HG03103 (cell line): ENCODE measurements at regions not wholly inside any gene's neighbourhood (a gene's known extent, or its start where the extent isn't known, plus 50 kb on each side); places are given as distances from the start of the nearest gene placed in this dataset.
"Not testable (repeated sequence)": the region's sequence is repeated elsewhere in the genome, so short reads cannot be mapped to it uniquely, and the experiment has no call there.

Experiments used
- ATAC-seq: cut with Tn5 transposase; IDR thresholded peaks from one replicate; pipeline ENCODE4 v1.9.1; 2021; ENCODE audit warnings: low read depth; ENCODE audit not compliant: unreplicated experiment

DNA sequence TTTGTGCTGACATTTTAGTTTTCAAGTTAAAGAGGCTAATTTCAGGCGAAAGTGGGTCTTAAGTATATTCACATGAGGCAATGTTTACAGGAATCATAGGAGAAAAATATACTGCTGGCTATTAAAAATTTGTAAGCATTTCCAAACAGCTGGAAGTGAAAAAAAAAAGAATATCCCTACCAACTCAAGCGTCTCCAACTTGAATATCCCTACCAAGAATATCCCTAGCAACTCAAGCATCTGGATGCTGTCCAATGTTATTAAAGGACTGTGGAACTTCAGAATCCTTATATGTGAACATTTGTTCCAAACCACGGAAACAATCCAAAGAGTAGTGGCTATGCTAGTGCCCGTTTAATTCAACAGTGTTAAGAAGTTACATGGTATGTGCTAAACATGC, 1303.0 kb downstream of the GATA3 start:
- ATAC-seq = no peak

DNA sequence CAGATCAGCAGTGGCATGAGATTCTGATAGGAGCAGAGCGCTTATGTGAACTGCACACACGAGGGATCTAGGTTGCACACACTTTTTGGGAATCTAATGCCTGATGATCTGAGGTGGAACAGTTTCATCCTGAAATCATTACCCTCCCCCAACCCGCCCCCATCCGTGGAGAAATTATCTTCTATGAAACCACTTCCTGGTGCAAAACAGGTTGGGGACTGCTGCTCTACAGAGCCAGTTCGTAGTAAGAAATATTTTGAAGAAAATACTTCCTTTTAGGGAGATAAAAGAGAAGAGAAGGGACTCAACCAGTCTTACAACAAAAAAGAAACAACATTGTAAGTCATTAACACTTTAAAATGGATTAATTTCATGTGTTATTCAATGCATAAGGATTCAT, 1308.2 kb downstream of the GATA3 start:
- ATAC-seq = no peak

DNA sequence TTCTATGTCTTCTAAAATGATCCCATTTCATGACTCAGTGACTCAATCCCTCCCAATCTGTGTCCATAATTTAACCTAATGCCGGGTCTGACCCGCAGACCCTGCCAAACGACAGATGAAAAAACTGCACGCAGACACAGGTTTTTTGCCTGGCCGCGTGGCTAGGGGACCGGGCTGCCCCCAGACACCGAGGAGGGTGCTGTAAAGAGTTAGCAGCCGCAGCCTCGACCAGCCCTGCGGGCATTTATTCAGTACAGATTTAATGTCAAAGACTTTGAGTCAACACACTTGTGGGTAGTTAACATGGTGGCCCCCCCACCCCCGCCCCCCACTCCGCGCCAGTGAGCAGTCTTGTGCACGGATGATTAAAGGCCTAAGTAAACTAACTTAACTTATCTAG, 1324.7 kb downstream of the GATA3 start:
- no peak for ATAC-seq

DNA sequence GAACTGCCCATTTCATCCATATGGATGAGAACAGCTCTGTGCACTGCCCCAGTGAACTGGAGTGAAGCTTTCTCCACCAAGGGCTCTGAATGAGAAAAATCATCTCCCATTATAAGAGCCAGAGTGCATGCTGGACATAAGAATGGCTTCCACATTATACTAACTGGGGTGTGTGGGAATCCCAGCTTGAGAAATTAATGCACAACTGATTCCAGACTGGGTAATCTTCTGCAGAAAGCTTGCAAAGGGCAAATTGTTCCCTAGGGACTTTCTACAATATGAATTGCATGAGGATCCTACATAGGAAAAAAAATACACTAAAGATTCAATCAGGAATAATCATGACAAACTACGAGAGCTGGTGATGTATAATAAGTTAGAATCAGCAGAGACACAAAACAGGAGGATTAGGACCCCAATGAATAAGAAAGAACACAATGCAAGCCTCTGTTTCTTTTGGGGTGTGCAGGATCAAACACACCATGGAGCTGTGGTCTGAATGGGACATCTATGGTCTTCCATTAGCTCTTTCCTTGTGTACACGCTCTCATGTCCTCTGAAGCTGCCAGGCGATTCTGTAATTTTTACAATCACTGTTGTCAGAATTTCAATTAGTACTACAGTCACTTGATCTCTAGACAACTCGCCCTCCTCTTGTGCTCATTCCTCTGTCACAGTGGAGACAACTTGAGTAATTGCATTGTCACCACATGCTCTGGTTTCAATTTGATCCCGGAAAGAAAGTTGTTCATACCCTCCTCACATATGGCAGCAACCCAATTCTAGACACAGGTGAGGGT, 1327.4 kb downstream of the GATA3 start:
- no peak for ATAC-seq

DNA sequence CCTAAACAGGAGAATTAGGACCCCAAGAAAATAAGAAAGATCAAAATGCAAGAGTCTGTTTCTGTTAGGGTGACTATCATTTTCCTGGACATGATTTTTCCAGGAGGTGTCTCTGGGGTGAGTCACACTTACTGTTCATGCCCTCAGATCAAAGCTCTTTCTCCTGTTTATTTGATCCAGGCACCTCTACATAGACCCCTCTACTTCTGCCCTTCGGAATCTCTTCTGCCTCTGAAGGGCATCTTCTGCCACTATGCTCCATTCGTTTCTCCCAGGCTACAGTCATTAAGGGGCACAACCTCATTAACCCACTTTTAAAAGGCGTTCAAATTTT, 1328.0 kb downstream of the GATA3 start:
- ATAC-seq = no peak

DNA sequence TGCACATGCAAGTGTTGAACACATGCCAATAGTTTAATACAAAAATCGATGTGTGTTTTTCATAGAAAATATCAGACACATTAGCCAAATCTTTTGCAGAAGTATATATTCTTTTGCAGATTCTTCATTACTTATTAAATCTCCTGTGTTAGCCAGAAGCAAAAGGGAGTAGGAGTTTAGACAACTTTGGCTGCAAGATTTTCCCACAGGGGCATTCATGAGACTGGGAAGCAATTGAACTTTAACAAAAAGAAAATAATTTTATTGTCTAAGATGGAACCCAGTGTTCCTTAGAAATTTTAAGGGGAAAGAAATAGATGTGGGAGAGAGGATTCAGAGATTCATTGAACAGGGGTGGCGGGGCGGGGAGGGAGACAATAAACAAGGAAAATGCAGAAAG, 1336.0 kb downstream of the GATA3 start:
- no peak for ATAC-seq

DNA sequence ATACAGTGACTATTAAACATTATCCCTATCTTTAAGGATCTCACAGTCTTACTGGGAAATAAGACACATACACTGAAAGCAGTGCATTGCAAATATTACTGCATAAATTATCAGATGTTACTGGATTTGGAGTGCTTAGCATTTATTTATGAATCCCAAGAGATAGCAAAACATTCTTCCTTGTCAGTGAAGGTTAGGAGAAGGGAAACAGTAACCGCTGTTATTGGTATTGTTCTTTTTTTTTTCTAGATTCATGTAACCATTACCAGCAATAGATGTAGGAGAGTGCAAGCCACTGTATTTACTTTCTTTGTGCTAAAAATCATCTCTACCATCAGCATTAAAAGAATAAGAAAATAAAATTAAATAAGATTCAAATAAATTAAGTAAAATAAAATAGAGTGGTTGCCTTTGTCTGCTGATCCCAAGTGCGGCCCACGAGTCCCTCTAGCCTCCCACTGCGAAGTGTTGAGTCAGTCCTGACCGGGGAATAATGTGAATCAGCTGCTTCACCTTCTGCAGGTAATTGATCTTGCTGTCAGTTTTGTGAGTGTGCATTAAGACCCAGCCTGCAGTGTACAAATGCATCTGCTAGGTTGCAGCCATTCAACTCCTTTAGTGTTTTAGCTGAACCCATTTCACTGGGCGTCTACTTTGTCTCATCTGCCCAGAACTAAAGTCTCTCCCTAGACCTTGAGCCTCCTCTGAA, 1344.9 kb downstream of the GATA3 start:
- no peak for ATAC-seq

DNA sequence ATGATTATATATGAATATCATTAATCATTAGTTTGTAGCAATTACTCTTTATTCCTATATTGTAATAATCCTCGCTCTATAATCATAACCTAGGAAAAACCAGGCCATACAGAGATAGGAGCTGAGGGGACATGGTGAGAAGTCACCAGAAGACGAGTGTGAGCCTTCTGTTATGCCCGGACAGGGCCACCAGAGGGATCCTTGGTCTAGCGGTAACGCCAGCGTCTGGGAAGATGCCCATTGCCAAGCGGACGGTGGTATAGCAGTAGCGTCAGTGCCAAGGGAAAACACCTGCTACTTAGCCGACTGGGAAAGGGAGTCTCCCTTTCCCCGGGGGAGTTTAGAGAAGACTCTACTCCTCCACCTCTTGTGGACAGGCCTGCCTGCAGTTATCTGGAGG, 1347.6 kb downstream of the GATA3 start:
- ATAC-seq = not testable (repeated sequence)

DNA sequence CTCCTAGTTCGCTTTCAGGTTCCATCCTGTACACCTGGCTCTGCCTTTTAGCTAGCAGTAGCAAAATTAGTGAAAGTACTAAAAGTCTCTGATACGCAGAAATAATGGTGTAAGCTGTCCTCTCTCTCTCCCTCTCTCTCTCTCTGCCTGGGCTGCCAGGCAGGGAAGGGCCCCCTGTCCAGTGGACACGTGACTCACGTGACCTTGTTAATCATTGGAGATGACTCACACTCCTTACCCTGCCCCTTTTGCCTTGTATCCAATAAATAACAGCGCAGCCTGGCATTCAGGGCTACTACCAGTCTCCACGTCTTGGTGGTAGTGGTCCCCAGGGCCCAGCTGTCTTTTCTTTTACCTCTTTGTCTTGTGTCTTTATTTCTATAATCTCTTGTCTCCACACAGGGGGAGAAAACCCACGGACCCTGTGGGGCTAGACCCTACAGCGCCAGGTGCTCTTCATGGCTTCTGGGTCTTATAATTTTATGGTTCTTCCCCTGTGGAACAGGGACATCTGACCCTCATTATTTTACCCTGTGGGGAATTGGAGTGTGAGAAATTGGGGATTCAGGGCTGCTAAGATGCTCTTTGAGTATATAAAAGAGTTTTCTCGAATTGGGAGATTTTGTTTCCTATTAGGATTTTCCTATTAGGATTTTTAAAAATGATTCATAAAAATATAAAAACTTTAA, 1348.2 kb downstream of the GATA3 start:
- ATAC-seq = not testable (repeated sequence)

DNA sequence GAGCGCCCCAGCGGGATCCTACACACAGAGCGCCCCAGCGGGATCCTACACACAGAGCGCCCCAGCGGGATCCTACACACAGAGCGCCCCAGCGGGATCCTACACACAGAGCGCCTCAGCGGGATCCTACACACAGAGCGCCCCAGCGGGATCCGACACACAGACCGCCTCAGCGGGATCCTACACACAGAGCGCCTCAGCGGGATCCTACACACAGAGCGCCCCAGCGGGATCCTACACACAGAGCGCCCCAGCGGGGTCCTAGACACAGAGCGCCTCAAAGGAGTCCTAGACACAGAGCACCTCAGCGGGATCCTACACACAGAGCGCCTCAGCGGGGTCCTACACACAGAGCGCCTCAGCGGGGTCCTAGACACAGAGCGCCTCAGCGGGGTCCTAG, 1352.7 kb downstream of the GATA3 start:
- ATAC-seq = not testable (repeated sequence)

DNA sequence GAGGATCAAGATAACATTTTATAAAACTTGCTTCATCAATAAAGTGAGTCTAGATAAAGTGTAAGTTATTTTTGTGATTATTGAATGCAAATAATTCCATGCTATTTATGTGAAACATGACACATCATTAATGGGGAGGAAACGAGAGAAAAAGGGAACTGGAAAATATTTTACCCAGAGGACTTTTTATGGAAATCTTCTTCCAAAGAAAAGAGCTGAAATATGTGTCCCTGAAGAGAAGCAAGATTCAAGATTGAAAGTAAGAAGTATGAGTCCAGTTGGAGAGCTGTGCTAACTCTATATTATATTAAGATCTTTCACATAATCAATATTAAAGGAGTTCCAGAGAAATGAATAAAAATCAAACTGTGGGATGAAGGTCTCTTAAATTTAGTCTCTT, 1361.8 kb downstream of the GATA3 start:
- no peak for ATAC-seq

DNA sequence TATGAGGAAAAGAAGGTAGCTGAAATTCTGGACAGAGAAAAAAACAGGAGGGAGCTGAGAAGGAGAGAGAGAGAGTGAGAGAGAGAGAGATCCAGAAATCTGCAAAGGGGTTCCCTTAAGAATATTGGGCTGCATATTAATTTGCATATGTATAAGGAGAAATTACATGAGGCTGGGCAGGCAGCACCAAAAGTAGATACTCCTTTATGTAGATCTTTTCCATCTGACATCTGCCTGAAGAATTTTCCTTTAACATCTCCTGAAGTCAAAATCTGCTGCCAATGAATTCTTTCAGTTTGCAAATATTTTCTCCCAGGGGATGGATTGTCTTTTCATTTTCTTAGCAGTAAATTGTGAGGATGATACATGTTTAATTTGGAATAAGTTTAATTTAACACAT, 1365.3 kb downstream of the GATA3 start:
- no peak for ATAC-seq

DNA sequence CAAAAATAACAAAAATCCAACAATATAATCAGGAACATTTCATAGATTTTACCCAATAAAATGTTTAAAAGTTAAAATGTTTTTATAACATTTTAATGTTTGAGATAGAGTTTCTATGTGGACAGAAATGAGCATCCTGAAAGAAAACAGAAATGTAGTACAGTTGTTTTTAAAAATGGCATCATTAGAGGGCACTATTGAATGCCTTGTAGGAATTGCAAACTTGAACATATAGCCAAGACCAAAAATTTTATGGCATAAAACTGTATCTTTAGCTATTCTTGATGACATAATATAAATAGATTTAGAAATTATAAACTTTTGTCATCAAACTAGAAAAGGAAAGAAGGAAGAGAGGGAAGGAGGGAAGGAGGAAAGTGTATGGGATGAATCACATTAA, 1372.7 kb downstream of the GATA3 start:
- ATAC-seq = no peak

DNA sequence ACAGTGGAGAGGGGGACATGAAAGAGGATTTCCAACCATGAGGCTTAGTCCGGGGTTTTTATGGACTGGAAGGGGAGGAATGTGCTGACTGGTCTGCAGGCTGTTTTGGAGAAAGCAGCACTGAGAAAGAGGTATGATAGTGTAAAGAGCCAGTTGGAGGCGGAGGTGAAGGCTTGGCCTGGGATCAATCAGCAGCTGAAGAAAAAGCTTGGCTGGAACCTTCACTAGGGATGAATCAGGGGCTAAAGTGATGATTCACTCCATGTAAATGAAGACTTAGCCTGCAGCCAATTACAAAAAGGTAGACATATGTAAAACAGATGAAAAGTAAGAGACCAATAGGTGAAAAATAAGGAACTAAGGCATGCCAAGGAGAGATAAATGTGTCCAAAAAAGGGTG, 1382.6 kb downstream of the GATA3 start:
- no peak for ATAC-seq

DNA sequence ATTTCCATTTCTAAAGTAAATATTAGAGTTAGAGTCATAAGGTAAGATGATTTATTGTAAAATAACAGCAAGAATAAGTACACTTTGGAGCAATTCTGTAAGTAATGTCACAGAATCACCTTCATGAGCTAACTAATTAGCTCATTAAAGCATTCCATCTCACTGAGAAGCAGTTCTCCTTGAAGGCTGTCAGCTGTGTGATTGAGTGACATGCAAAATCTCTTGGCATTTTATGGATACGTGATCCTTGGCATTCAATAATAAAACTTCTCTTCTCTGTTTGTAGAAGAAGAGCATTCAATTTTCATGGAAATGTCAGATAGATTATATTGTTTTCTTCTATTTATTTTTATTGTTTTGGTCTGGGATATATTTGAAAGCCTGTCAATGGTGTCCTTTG, 1389.3 kb downstream of the GATA3 start:
- ATAC-seq = no peak

DNA sequence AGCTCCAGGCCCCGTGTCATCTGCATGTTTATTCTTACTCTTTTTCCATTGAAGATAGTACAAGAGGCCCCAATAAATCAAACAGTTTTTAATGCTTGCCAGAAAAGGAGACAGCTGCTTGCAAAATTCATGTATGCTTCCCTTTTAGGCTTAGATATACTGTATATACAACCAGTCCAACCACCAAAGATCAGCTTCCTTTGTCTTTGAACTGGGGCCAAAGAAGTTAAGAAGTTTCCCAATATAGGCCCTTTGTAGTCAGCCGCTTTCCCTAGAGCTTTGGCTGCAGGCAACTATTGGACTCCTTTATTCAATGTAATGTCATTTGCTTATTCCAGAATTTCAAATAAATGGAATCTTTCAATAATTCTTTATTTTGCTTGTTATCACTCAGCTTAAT, 1395.0 kb downstream of the GATA3 start:
- no peak for ATAC-seq

DNA sequence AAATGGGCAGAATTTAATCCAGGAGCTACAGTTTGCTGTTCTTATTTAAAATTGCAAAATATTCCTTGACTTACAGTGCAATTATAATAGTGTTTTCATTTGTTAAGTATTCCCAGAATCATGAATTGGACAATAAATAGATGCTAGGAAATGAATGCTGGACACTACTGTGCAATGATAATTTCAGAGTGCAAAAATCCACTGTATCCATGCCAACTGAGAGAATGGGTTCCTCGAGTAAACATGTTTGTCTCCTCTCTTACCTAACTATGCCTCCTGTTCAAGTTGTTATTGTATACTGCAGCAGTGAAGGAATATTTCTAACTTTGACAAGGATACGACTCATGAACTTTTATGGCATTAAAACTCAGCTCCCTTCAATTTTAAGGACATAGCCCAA, 1396.3 kb downstream of the GATA3 start:
- no peak for ATAC-seq

DNA sequence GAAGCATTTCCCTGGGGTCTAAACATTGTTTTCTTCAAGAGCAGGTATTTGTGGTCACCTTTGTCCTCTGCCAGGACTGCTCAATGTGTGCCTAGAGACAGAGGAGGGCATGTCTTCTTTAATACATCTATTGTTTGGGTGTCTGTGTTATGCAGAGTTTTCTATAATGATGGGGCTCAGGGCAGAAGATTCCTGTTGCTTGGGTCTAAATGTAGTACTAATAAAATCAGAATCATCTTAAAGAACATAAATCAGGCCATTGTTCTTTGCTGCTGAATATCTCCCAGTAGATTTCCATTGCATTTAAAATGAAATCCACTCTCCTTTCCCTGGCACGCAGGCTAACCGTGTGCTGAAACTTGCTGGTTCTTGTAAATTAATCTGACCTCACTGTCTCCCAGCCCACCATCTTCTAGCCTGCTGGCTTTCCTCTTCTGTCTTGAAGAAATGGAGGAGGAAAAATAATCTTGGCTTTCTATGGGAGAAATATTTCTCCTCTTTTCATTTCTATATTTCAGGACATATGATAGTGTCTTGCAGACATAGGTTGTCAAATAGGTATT, 1396.8 kb downstream of the GATA3 start:
- no peak for ATAC-seq

DNA sequence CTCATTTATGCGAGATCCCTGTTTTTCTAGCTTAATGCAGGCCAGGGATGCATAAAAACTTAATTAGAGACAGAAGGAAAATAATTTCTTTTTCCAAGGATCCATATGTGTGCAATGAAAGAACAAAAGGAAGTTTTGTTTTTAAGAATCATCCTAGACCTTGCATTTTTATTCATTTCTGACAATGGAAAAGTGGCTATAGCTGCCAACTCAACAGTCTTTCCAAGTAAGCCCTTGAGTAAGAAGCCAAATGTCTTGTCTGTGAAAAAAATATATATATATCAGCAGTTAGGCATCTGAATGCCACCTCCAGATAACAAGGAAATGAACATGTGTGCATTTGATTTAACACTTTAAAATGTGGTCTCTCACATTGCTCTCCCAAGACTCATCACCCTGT, 1397.6 kb downstream of the GATA3 start:
- ATAC-seq = no peak

DNA sequence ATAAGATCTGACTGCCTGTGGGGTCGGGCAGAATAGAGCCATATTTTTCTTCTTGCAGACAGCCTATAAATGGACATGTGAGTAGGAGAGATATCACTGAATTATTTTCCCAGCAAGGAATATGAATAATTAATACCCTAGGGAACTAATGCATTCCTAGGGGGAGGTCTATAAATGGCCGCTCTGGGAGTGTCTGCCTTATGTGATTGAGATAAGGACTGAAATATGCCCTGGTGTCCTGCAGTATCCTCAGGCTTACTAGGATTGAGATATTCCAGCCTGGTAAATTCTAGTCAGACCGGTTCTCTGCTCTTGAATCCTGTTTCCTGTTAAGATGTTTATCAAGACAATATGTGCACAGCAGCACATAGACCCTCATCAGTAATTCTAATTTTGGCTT, 1399.4 kb downstream of the GATA3 start:
- not testable (repeated sequence) for ATAC-seq

DNA sequence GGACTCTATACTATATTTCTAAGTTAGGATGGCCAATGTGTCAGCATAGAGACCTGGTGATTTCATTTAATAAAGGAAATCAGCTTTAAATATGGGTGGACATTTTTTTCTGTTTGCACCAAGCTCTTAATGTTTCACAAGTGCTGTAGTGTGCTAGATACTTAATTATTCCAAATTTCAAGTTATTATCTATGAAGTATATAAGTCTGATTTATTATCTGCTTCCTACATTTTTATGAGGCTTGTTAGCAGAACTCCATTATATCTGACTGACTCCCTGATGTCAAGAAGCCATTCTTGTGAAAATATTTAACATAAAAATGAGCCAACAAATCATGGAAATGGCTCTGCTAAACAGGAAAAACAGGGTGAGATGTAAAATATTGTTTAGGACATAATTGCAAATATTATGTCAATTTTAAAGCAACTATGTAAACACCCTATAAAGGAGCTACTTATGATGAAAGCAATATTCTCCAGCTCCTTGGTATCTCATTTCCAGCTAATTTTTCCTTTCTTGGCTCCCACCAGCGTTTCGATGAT, 1415.2 kb downstream of the GATA3 start:
- ATAC-seq = no peak
